ENCODE measurements at regions not wholly inside any gene's neighbourhood (a gene's known extent, or its start where the extent isn't known, plus 50 kb on each side); places are given as distances from the start of the nearest gene placed in this dataset.

DNA sequence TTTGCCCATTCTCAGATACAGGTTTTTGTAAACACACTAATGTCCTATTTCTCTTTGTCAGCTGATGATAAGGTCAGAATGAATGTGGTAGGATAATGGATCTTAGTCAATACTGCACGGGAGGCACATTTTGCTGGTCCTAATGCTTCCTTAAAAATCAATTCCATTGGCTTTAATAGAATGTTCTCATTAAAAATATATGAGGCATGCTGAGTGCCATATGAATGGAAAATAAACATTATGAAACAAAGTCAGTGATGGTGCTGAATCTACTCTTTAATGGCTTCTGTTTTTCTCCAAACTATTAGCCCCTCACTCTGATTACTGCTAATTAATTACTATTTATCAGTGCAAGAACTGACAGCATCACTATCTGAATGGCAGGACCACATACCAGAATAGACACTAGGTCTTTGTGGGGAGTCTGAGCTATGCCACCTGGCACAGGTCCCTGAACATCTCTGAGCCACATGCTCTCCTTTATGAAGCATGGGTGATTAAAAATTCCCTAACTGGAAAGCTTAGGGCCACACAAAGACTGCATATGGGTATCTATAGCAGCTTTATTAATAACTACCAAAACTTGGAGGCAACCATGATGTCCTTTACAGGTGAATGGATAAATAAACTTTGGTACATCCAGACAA is 278.9 kb downstream of the MEX3B start (continued):
- TF ChIP-seq, protein P1, sequence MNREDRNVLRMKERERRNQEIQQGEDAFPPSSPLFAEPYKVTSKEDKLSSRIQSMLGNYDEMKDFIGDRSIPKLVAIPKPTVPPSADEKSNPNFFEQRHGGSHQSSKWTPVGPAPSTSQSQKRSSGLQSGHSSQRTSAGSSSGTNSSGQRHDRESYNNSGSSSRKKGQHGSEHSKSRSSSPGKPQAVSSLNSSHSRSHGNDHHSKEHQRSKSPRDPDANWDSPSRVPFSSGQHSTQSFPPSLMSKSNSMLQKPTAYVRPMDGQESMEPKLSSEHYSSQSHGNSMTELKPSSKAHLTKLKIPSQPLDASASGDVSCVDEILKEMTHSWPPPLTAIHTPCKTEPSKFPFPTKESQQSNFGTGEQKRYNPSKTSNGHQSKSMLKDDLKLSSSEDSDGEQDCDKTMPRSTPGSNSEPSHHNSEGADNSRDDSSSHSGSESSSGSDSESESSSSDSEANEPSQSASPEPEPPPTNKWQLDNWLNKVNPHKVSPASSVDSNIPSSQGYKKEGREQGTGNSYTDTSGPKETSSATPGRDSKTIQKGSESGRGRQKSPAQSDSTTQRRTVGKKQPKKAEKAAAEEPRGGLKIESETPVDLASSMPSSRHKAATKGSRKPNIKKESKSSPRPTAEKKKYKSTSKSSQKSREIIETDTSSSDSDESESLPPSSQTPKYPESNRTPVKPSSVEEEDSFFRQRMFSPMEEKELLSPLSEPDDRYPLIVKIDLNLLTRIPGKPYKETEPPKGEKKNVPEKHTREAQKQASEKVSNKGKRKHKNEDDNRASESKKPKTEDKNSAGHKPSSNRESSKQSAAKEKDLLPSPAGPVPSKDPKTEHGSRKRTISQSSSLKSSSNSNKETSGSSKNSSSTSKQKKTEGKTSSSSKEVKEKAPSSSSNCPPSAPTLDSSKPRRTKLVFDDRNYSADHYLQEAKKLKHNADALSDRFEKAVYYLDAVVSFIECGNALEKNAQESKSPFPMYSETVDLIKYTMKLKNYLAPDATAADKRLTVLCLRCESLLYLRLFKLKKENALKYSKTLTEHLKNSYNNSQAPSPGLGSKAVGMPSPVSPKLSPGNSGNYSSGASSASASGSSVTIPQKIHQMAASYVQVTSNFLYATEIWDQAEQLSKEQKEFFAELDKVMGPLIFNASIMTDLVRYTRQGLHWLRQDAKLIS (CRISPR knock-in tag; IDR thresholded peaks at IDR 0.05; ENCODE audit: borderline replicate concordance): no peak
- no peak for TF ChIP-seq ZNF317 (CRISPR knock-in tag; IDR thresholded peaks at IDR 0.05; ENCODE audit: borderline replicate concordance, low read depth)

DNA sequence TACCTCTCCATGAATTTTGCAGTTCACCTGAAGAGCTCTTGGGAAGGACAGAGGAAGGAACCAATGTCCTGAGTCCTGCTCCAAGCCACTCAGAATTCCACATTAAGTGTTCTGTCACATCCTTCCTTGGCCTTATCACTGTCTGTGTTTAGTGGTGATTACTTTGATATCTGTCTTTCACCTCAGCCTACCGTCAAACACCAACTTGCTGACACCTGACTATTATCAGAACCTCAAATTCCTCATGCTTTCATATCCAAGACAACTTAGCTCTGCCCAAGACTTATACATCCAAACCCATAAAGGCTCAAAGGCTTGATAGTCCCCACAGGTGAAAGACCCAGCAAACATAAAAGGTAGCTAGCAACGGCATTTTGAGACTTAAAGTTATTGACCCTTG is 280.0 kb downstream of the MEX3B start:
- DNase-seq (ENCODE audit: low spot score) (no peak), ATAC-seq (no peak)
- Mint-ChIP-seq H3K36me3 (peaks cover 20% of the 10 kb centered on the region), H3K9me3 (peaks cover 14% of the 10 kb centered on the region), H3K27me3 (ENCODE audit: low read depth) (no peaks in the 10 kb centered on the region), H3K27ac (no peak overlapping the region), H3K4me1 (peaks cover 3% of the 10 kb centered on the region; the same call in 1 of the 2 replicates), H3K4me3 (no peak overlapping the region)
- ChIA-PET POLR2A (no interaction called here), CTCF (no interaction called here)
- TF ChIP-seq CREM (CRISPR knock-in tag; IDR thresholded peaks at IDR 0.05) (no peak), SP1 (CRISPR knock-in tag; conservative IDR thresholded peaks at IDR 0.05) (no peak), CREB1 (CRISPR knock-in tag; IDR thresholded peaks at IDR 0.05) (no peak), KAT7 (CRISPR knock-in tag; IDR thresholded peaks at IDR 0.05; ENCODE audit: borderline replicate concordance) (no peak), IRF2 (CRISPR knock-in tag; IDR thresholded peaks at IDR 0.05; ENCODE audit: borderline replicate concordance, low read depth) (no peak), FOXP1 (CRISPR knock-in tag; IDR thresholded peaks at IDR 0.05; ENCODE audit: borderline replicate concordance) (no peak), ZBTB21 (CRISPR knock-in tag; IDR thresholded peaks at IDR 0.05; ENCODE audit: borderline replicate concordance) (no peak), ZNF671 (CRISPR knock-in tag; IDR thresholded peaks at IDR 0.05) (no peak), NR1H2 (CRISPR knock-in tag; IDR thresholded peaks at IDR 0.05) (no peak), ATF1 (CRISPR knock-in tag; IDR thresholded peaks at IDR 0.05) (no peak)
- TF ChIP-seq, protein P2, sequence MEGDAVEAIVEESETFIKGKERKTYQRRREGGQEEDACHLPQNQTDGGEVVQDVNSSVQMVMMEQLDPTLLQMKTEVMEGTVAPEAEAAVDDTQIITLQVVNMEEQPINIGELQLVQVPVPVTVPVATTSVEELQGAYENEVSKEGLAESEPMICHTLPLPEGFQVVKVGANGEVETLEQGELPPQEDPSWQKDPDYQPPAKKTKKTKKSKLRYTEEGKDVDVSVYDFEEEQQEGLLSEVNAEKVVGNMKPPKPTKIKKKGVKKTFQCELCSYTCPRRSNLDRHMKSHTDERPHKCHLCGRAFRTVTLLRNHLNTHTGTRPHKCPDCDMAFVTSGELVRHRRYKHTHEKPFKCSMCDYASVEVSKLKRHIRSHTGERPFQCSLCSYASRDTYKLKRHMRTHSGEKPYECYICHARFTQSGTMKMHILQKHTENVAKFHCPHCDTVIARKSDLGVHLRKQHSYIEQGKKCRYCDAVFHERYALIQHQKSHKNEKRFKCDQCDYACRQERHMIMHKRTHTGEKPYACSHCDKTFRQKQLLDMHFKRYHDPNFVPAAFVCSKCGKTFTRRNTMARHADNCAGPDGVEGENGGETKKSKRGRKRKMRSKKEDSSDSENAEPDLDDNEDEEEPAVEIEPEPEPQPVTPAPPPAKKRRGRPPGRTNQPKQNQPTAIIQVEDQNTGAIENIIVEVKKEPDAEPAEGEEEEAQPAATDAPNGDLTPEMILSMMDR (IDR thresholded peaks at IDR 0.05): no peak
- TF ChIP-seq, protein P3, sequence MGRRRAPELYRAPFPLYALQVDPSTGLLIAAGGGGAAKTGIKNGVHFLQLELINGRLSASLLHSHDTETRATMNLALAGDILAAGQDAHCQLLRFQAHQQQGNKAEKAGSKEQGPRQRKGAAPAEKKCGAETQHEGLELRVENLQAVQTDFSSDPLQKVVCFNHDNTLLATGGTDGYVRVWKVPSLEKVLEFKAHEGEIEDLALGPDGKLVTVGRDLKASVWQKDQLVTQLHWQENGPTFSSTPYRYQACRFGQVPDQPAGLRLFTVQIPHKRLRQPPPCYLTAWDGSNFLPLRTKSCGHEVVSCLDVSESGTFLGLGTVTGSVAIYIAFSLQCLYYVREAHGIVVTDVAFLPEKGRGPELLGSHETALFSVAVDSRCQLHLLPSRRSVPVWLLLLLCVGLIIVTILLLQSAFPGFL (CRISPR knock-in tag; IDR thresholded peaks at IDR 0.05; ENCODE audit: borderline replicate concordance): no peak
- TF ChIP-seq, protein P4, sequence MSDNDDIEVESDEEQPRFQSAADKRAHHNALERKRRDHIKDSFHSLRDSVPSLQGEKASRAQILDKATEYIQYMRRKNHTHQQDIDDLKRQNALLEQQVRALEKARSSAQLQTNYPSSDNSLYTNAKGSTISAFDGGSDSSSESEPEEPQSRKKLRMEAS (CRISPR knock-in tag; IDR thresholded peaks at IDR 0.05): no peak
- TF ChIP-seq, protein P5, sequence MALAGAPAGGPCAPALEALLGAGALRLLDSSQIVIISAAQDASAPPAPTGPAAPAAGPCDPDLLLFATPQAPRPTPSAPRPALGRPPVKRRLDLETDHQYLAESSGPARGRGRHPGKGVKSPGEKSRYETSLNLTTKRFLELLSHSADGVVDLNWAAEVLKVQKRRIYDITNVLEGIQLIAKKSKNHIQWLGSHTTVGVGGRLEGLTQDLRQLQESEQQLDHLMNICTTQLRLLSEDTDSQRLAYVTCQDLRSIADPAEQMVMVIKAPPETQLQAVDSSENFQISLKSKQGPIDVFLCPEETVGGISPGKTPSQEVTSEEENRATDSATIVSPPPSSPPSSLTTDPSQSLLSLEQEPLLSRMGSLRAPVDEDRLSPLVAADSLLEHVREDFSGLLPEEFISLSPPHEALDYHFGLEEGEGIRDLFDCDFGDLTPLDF (CRISPR knock-in tag; IDR thresholded peaks at IDR 0.05): no peak
